ENCODE measurements at regions not wholly inside any gene's neighbourhood (a gene's known extent, or its start where the extent isn't known, plus 50 kb on each side); places are given as distances from the start of the nearest gene placed in this dataset.

DNA sequence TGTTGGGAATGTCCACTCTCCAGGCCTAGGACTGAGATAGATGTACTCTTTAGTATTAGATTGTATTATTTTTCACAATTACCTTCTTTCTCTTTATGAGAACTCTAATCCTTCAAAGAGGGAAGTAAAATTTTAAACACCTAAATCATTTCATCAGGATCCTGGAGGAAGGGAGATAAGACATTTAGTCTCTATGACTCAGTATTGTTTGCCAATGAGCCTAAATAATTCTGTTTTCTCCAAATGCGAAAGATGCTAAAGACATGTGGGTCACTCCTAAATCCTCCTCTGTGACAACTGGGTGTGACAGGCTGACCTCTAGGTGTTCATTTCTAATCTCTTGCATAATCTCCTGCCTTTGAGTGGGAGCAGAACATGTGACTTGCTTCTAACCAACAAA is 1736.6 kb upstream of the MIR17HG start:
- no peaks in the 10 kb centered on the region for H3K9me3 ChIP-seq (ENCODE audit: control insufficient read depth, insufficient read depth, low read length)
- DNase-seq (ENCODE audit: low read depth, low spot score), result no peak
- H3K27ac ChIP-seq (ENCODE audit: low read depth, low read length), result no peak overlapping the region
- CTCF ChIA-PET, result no interaction called here
- no peak for TF ChIP-seq CTCF (IDR thresholded peaks at IDR 0.05; ENCODE audit: low read depth, low read length)
- H3K4me3 ChIP-seq (ENCODE audit: low read depth, low read length), result no peak overlapping the region
- POLR2A ChIA-PET, result no interaction called here
- no peaks in the 10 kb centered on the region for H3K27me3 ChIP-seq (ENCODE audit: control insufficient read depth, insufficient read depth, low read length)

- no peak for DNase-seq (ENCODE audit: low read depth, low spot score)
- H3K9me3 ChIP-seq (ENCODE audit: control insufficient read depth, insufficient read depth, low read length), result no peaks in the 10 kb centered on the region
- H3K4me3 ChIP-seq (ENCODE audit: low read depth, low read length), result no peak overlapping the region
- no peak overlapping the region for H3K27ac ChIP-seq (ENCODE audit: low read depth, low read length)
- no peaks in the 10 kb centered on the region for H3K27me3 ChIP-seq (ENCODE audit: control insufficient read depth, insufficient read depth, low read length)
- ChIA-PET CTCF (no interaction called here), POLR2A (no interaction called here)
- no peak for TF ChIP-seq CTCF (IDR thresholded peaks at IDR 0.05; ENCODE audit: low read depth, low read length)
Observed at GRCh38 chr13:89627996-89628395, 1719.5 kb upstream of the MIR17HG start.

- H3K27ac ChIP-seq (ENCODE audit: low read depth, low read length), result no peak overlapping the region
- TF ChIP-seq CTCF (IDR thresholded peaks at IDR 0.05; ENCODE audit: low read depth, low read length), result no peak
- H3K4me3 ChIP-seq (ENCODE audit: low read depth, low read length), result no peak overlapping the region
- H3K9me3 ChIP-seq (ENCODE audit: control insufficient read depth, insufficient read depth, low read length), result no peaks in the 10 kb centered on the region
- ChIA-PET CTCF (no interaction called here), POLR2A (no interaction called here)
- DNase-seq (ENCODE audit: low read depth, low spot score), result no peak
- no peaks in the 10 kb centered on the region for H3K27me3 ChIP-seq (ENCODE audit: control insufficient read depth, insufficient read depth, low read length)
Observed at GRCh38 chr13:89628567-89628966, 1718.9 kb upstream of the MIR17HG start.

GRCh38 chr13:89650226-89650625 is 1697.3 kb upstream of the MIR17HG start:
- no peaks in the 10 kb centered on the region for H3K9me3 ChIP-seq (ENCODE audit: control insufficient read depth, insufficient read depth, low read length)
- no peaks in the 10 kb centered on the region for H3K27me3 ChIP-seq (ENCODE audit: control insufficient read depth, insufficient read depth, low read length)
- no peak for TF ChIP-seq CTCF (IDR thresholded peaks at IDR 0.05; ENCODE audit: low read depth, low read length)
- DNase-seq (ENCODE audit: low read depth, low spot score), result no peak
- POLR2A ChIA-PET, result interaction anchor here (0.6 kb wide), 1 partner anchor 17 kb away, joined by 3 read pairs; no protein-coding TSS in a partner anchor
- no peak overlapping the region for H3K4me3 ChIP-seq (ENCODE audit: low read depth, low read length)
- CTCF ChIA-PET, result no interaction called here
- H3K27ac ChIP-seq (ENCODE audit: low read depth, low read length), result no peak overlapping the region

- no peak for TF ChIP-seq CTCF (IDR thresholded peaks at IDR 0.05; ENCODE audit: low read depth, low read length)
Observed at GRCh38 chr13:89660752-89661151, 1686.7 kb upstream of the MIR17HG start.

More at GRCh38 chr13:89660752-89661151, 1686.7 kb upstream of the MIR17HG start:
- CTCF ChIA-PET, result no interaction called here
- no peak for DNase-seq (ENCODE audit: low read depth, low spot score)
- Histone ChIP-seq H3K9me3 (ENCODE audit: control insufficient read depth, insufficient read depth, low read length) (no peaks in the 10 kb centered on the region), H3K27me3 (ENCODE audit: control insufficient read depth, insufficient read depth, low read length) (no peaks in the 10 kb centered on the region), H3K4me3 (ENCODE audit: low read depth, low read length) (no peak overlapping the region), H3K27ac (ENCODE audit: low read depth, low read length) (no peak overlapping the region)
- POLR2A ChIA-PET, result no interaction called here

Measured in AG04450 (cell line).